B cell (primary cell): ENCODE measurements at regions not wholly inside any gene's neighbourhood (a gene's known extent, or its start where the extent isn't known, plus 50 kb on each side); places are given as distances from the start of the nearest gene placed in this dataset.

Experiments
- ATAC-seq: fragments of 200-7000 bp; cut with Tn5 transposase; one replicate; pipeline ENCODE4 v1.10.0; 2021; ENCODE audit warnings: low read depth, mild to moderate bottlenecking, moderate number of reproducible peaks, moderate library complexity
- CTCF ChIA-PET: fragments of 350-600 bp; sonication (Branson Sonifier 250); formaldehyde crosslinking; loops from one replicate; lab custom pipeline; 2021; ENCODE audit warnings: antibody characterized with exemption, inconsistent platforms; lab: Charles Lee
- POLR2A ChIA-PET: fragments of 350-600 bp; sonication (Branson Sonifier 250); formaldehyde crosslinking; loops from one replicate; lab custom pipeline; 2021; ENCODE audit warnings: antibody characterized with exemption; lab: Charles Lee
- DNase-seq: peaks from one replicate; pipeline ENCODE4 v3.0.0; 2013
- H2AFZ ChIP-seq: 2 replicates; pipeline ENCODE4 v1.6.1; 2012; ENCODE audit warnings: mild to moderate bottlenecking, low read depth, low read length; ENCODE audit not compliant: insufficient read depth, poor library complexity, severe bottlenecking
- H3K27ac ChIP-seq, 2 donors: 1 replicate in 1 of 2; 2 replicates in 1 of 2; pipeline ENCODE4 v1.5.1; 2012 to 2013; ENCODE audit warnings: low read length in 2 of 2, mild to moderate bottlenecking in 2 of 2, moderate library complexity in 1 of 2
- H3K27me3 ChIP-seq, 4 experiments: fragments of 200-600 bp in 1 of 4; sonication (generic) in 1 of 4; replicated peaks in 1 of 4; 1 replicate in 2 of 4; 2 replicates in 2 of 4; pipeline versions ENCODE4 v1.6.1 to v1.7.0; 2013 to 2016; ENCODE audit warnings: low read length in 3 of 4, mild to moderate bottlenecking in 2 of 4, mixed read lengths in 1 of 4, moderate library complexity in 1 of 4; ENCODE audit not compliant: insufficient read depth in 4 of 4, control insufficient read depth in 3 of 4; ENCODE audit errors: control extremely low read depth in 1 of 4
- H3K36me3 ChIP-seq, 2 experiments: replicated peaks in 1 of 2; 1 replicate in 1 of 2; 2 replicates in 1 of 2; pipeline versions ENCODE4 v1.6.1 to v1.7.1; 2013; ENCODE audit warnings: low read length in 1 of 2; ENCODE audit not compliant: insufficient read depth in 2 of 2, control insufficient read depth in 1 of 2; ENCODE audit errors: control extremely low read depth in 1 of 2, extremely low read depth in 1 of 2
- H3K4me1 ChIP-seq, 2 donors: fragments of 200-600 bp in 1 of 2; sonication (generic) in 1 of 2; 1 replicate in 1 of 2; 2 replicates in 1 of 2; pipeline versions ENCODE4 v1.5.1 to v1.6.1; 2013 to 2017; ENCODE audit warnings: low read length in 2 of 2; ENCODE audit not compliant: control insufficient read depth in 2 of 2, insufficient read depth in 2 of 2
- H3K4me2 ChIP-seq: replicated peaks from 2 replicates; pipeline ENCODE3; 2012; ENCODE audit warnings: mild to moderate bottlenecking, low read depth, low read length; ENCODE audit not compliant: poor library complexity, severe bottlenecking
- H3K4me3 ChIP-seq, 5 experiments: fragments of 200-600 bp in 1 of 5; sonication (generic) in 1 of 5; 1 replicate in 3 of 5; 2 replicates in 2 of 5; pipeline versions ENCODE4 v1.5.1 to v1.7.0; 2011 to 2016; ENCODE audit warnings: low read length in 4 of 5, mild to moderate bottlenecking in 4 of 5, low read depth in 2 of 5, control low read depth in 1 of 5, moderate library complexity in 1 of 5; ENCODE audit not compliant: insufficient read depth in 1 of 5; ENCODE audit errors: control extremely low read depth in 1 of 5, extremely low read depth in 1 of 5
- H3K79me2 ChIP-seq: fragments of 200-600 bp; sonication (generic); one replicate; pipeline ENCODE4 v1.6.0; 2016; ENCODE audit warnings: low read length; ENCODE audit not compliant: control insufficient read depth, insufficient read depth
- H3K9ac ChIP-seq: fragments of 200-600 bp; sonication (generic); 2 replicates; pipeline ENCODE4 v1.6.1; 2017; ENCODE audit warnings: mild to moderate bottlenecking, low read length, moderate library complexity
- H3K9me3 ChIP-seq, 3 donors: one replicate each; pipeline versions ENCODE4 v1.6.1 to v1.7.1; 2013; ENCODE audit warnings: low read length in 2 of 3; ENCODE audit not compliant: control insufficient read depth in 2 of 3, insufficient read depth in 1 of 3; ENCODE audit errors: control extremely low read depth in 1 of 3
- H4K20me1 ChIP-seq: 2 replicates; pipeline ENCODE4 v1.6.0; 2012; ENCODE audit warnings: mild to moderate bottlenecking, low read length; ENCODE audit not compliant: insufficient read depth, control insufficient read depth, poor library complexity, severe bottlenecking
- H3K27ac Mint-ChIP-seq: one replicate; pipeline ENCODE4 v1.8.0; 2021; ENCODE audit warnings: mixed read lengths
- H3K27me3 Mint-ChIP-seq: one replicate; pipeline ENCODE4 v1.8.0; 2021; ENCODE audit warnings: mixed read lengths
- H3K4me1 Mint-ChIP-seq: one replicate; pipeline ENCODE4 v1.8.0; 2021; ENCODE audit warnings: mixed read lengths
- H3K4me3 Mint-ChIP-seq: one replicate; pipeline ENCODE4 v1.8.0; 2021; ENCODE audit warnings: mixed read lengths
- H3K9me3 Mint-ChIP-seq: one replicate; pipeline ENCODE4 v1.8.0; 2022; ENCODE audit warnings: mixed read lengths; ENCODE audit not compliant: insufficient read depth
- EZH2 ChIP-seq: IDR thresholded peaks from 2 replicates; pipeline ENCODE4 v1.6.1; 2012; ENCODE audit warnings: borderline replicate concordance, low read depth, mild to moderate bottlenecking, moderate library complexity, low read length; ENCODE audit not compliant: insufficient read depth, poor library complexity, severe bottlenecking
- intact Hi-C: fragments of 100-400 bp; cut with micrococcal nuclease; formaldehyde crosslinking; loops from one replicate; pipeline ENCODE4 v1.10.0; 2022
- TF ChIP-seq, protein P1 (sequence below): fragments of 200-600 bp; IDR thresholded peaks from one replicate; pipeline ENCODE4 v1.8.0; 2022; ENCODE audit warnings: antibody characterized with exemption, mild to moderate bottlenecking

DNA sequence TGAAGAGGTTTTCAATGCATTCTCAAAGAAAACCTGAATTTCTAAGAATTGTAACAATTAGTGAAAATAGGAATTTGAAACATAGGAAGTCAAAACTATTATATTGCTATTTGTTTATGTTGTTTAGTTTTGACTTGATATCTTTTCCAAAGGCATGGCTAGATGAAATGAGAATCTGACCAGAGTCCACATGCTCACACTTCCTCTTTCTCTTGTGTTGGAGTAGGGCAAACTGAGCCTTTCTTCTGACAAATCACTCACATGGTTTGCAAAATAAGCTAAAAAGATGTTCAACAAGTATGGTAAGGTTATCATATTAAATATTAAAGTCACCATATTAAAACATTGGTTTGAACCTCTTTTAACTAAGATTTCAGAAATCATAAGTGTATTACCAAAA, 512.6 kb downstream of the ISL1 start:
- no peak for TF ChIP-seq EZH2
- TF ChIP-seq, protein P1, sequence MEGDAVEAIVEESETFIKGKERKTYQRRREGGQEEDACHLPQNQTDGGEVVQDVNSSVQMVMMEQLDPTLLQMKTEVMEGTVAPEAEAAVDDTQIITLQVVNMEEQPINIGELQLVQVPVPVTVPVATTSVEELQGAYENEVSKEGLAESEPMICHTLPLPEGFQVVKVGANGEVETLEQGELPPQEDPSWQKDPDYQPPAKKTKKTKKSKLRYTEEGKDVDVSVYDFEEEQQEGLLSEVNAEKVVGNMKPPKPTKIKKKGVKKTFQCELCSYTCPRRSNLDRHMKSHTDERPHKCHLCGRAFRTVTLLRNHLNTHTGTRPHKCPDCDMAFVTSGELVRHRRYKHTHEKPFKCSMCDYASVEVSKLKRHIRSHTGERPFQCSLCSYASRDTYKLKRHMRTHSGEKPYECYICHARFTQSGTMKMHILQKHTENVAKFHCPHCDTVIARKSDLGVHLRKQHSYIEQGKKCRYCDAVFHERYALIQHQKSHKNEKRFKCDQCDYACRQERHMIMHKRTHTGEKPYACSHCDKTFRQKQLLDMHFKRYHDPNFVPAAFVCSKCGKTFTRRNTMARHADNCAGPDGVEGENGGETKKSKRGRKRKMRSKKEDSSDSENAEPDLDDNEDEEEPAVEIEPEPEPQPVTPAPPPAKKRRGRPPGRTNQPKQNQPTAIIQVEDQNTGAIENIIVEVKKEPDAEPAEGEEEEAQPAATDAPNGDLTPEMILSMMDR: no peak
- H3K9me3 Mint-ChIP-seq: peaks cover under 1% of the 10 kb centered on the region
- no peak overlapping the region for H3K27ac ChIP-seq
- no peaks in the 10 kb centered on the region for H3K36me3 ChIP-seq
- H3K27me3 Mint-ChIP-seq: no peaks in the 10 kb centered on the region
- POLR2A ChIA-PET: no interaction called here
- DNase-seq: no peak
- H3K4me3 Mint-ChIP-seq: no peak overlapping the region
- no peak overlapping the region for H2AFZ ChIP-seq
- H3K4me3 ChIP-seq: no peak overlapping the region
- H3K79me2 ChIP-seq: no peaks in the 10 kb centered on the region
- CTCF ChIA-PET: no interaction called here
- peaks cover 0 to 2% (median 0%) of the 10 kb centered on the region in 3 donors for H3K9me3 ChIP-seq
- no peak overlapping the region for H3K9ac ChIP-seq
- no peaks in the 10 kb centered on the region for H4K20me1 ChIP-seq
- H3K4me2 ChIP-seq: no peak overlapping the region
- H3K4me1 Mint-ChIP-seq: no peaks in the 10 kb centered on the region
- H3K27ac Mint-ChIP-seq: no peak overlapping the region
- H3K27me3 ChIP-seq: no peaks in the 10 kb centered on the region
- no peak for ATAC-seq
- intact Hi-C loops: no loop called here
- H3K4me1 ChIP-seq: no peaks in the 10 kb centered on the region

DNA sequence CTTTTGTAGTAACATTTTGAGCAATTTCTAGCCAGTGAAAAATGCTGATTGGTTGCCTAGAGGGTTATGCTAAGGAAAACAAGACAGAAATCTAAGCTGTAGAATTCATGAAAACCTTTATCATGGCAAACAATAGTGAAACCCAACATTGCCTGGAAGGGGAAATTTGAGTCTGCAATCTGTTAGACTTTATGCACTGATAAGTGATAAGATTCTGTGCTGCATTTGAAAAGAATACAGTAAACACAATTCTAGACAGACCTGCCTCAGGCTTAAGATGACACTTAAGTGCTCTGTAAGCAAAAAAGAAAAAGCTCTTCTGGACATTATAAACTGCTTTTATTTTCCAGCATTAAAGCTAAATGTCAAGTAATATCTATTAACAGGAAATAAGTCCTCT, 519.3 kb downstream of the ISL1 start:
- ATAC-seq: no peak
- no peaks in the 10 kb centered on the region for H3K27me3 Mint-ChIP-seq
- CTCF ChIA-PET: no interaction called here
- H3K9me3 Mint-ChIP-seq: no peaks in the 10 kb centered on the region
- Histone ChIP-seq H3K4me2 (no peak overlapping the region), H4K20me1 (no peaks in the 10 kb centered on the region), H3K27me3 (no peaks in the 10 kb centered on the region), H3K4me3 (no peak overlapping the region), H3K4me1 (no peaks in the 10 kb centered on the region), H3K36me3 (no peaks in the 10 kb centered on the region), H3K79me2 (no peaks in the 10 kb centered on the region), H3K9ac (no peak overlapping the region), H3K9me3 (peaks cover 0 to 2% (median 0%) of the 10 kb centered on the region in 3 donors), H2AFZ (no peak overlapping the region), H3K27ac (no peak overlapping the region)
- DNase-seq: no peak
- TF ChIP-seq, protein P1: no peak
- no peak for TF ChIP-seq EZH2
- intact Hi-C loops: no loop called here
- POLR2A ChIA-PET: no interaction called here
- no peaks in the 10 kb centered on the region for H3K4me1 Mint-ChIP-seq
- no peak overlapping the region for H3K4me3 Mint-ChIP-seq
- H3K27ac Mint-ChIP-seq: no peak overlapping the region
